NB4 (cell line): ENCODE measurements at regions not wholly inside any gene's neighbourhood (a gene's known extent, or its start where the extent isn't known, plus 50 kb on each side); places are given as distances from the start of the nearest gene placed in this dataset.

Source experiments
- CTCF ChIP-seq: IDR thresholded peaks from one replicate; pipeline ENCODE4 v1.5.1; 2012; ENCODE audit warnings: low read depth, low read length
- MYC ChIP-seq: IDR thresholded peaks from 2 replicates; pipeline ENCODE4 v1.6.1; 2011; ENCODE audit warnings: low read depth, low read length
- POLR2A ChIP-seq: IDR thresholded peaks from 2 replicates; pipeline ENCODE4 v1.6.1; 2011; ENCODE audit warnings: mild to moderate bottlenecking; ENCODE audit not compliant: insufficient read length; ENCODE audit errors: extremely low read depth

- no peak for TF ChIP-seq CTCF
- TF ChIP-seq POLR2A: no peak
- no peak for TF ChIP-seq MYC
Observed at GRCh38 chr4:56737666-56738065, 56.6 kb upstream of the HOPX start.
